Tibial artery (tissue), 4 donors: ENCODE measurements at regions not wholly inside any gene's neighbourhood (a gene's known extent, or its start where the extent isn't known, plus 50 kb on each side); places are given as distances from the start of the nearest gene placed in this dataset.

Experiments
- DNase-seq, 2 donors: peaks; one replicate each; pipeline ENCODE4 v3.0.0-alpha.2; 2019
- H3K27ac ChIP-seq, 2 donors: fragments of 200-600 bp; sonication (generic) in 1 of 2; 1 replicate in 1 of 2; 2 replicates in 1 of 2; pipeline ENCODE4 v1.5.1; 2018 to 2019; ENCODE audit warnings: mild to moderate bottlenecking in 1 of 2
- H3K27me3 ChIP-seq, 2 donors: fragments of 200-600 bp; sonication (generic) in 1 of 2; one replicate each; pipeline versions ENCODE4 v1.5.1 to v1.6.0; 2016 to 2019
- H3K36me3 ChIP-seq, 3 donors: fragments of 200-600 bp; sonication (generic) in 2 of 3; one replicate each; pipeline ENCODE4 v1.5.1; 2016 to 2019; ENCODE audit warnings: mild to moderate bottlenecking in 2 of 3
- H3K4me1 ChIP-seq, 4 donors: fragments of 200-600 bp; sonication (generic) in 2 of 4; 1 replicate in 3 of 4; 2 replicates in 1 of 4; pipeline ENCODE4 v1.5.1; 2016 to 2019
- H3K4me3 ChIP-seq, 2 donors: fragments of 200-600 bp; sonication (generic) in 1 of 2; 1 replicate in 1 of 2; 2 replicates in 1 of 2; pipeline ENCODE4 v1.5.1; 2018 to 2019; ENCODE audit warnings: mild to moderate bottlenecking in 2 of 2
- H3K9me3 ChIP-seq, 3 donors: fragments of 200-600 bp; sonication (generic) in 1 of 3; one replicate each; pipeline ENCODE4 v1.5.1; 2016 to 2019
- intact Hi-C: fragments of 100-400 bp; cut with DNase I; formaldehyde crosslinking; loops from one replicate; pipeline ENCODE4 v1.15.0; 2023; ENCODE audit warnings: low total_unique reads
- TF ChIP-seq, protein P1 (sequence below), 2 experiments: fragments of 200-600 bp in 1 of 2; fragments of 450-650 bp in 1 of 2; IDR thresholded peaks; one replicate each; pipeline ENCODE4 v1.5.1; 2017 to 2019; ENCODE audit warnings: antibody characterized with exemption in 2 of 2, mild to moderate bottlenecking in 1 of 2, moderate library complexity in 1 of 2

DNA sequence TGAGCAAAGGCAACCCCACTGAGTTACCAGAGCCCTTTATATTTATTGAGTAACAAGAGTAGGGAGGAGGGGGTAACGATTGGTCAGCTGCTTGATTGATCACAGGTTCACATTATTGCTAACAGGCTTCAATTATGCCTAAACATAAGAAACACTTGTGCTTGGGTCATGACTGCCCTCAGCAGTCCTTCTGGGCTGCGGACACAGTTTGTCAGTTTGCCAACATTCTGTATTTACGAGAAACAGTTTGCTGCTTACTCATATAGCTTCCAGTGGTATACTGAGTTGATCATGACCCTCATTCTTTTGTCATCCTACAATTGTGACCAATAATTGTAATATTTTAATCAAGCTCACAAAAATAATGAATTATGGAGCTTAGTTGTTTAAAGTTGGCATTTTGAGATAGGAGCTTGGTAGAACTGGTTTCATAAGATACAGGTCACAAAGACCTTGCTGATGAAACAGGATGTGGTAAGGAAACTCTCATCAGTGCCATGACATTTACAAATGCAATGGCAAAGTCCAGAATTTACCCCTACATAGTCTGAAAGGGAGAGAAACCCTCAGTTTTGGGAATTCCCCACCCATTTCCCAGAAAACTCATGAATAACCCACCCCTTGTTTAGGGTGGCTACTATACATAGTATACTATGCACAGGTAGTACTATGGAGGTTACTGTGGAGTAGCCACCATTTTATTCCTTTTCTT, 1421.0 kb upstream of the FLRT2 start:
- intact Hi-C loops, result no loop called here
- Histone ChIP-seq H3K36me3 (no peaks in the 10 kb centered on the region), H3K9me3 (no peaks in the 10 kb centered on the region), H3K27ac (no peak overlapping the region), H3K27me3 (no peaks in the 10 kb centered on the region), H3K4me3 (no peak overlapping the region), H3K4me1 (no peaks in the 10 kb centered on the region)
- TF ChIP-seq, protein P1, sequence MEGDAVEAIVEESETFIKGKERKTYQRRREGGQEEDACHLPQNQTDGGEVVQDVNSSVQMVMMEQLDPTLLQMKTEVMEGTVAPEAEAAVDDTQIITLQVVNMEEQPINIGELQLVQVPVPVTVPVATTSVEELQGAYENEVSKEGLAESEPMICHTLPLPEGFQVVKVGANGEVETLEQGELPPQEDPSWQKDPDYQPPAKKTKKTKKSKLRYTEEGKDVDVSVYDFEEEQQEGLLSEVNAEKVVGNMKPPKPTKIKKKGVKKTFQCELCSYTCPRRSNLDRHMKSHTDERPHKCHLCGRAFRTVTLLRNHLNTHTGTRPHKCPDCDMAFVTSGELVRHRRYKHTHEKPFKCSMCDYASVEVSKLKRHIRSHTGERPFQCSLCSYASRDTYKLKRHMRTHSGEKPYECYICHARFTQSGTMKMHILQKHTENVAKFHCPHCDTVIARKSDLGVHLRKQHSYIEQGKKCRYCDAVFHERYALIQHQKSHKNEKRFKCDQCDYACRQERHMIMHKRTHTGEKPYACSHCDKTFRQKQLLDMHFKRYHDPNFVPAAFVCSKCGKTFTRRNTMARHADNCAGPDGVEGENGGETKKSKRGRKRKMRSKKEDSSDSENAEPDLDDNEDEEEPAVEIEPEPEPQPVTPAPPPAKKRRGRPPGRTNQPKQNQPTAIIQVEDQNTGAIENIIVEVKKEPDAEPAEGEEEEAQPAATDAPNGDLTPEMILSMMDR (IDR thresholded peaks at IDR 0.05), result no peak
- no peak for DNase-seq

GRCh38 chr14:84112589-84112988, 1417.4 kb upstream of the FLRT2 start:
- Histone ChIP-seq H3K9me3 (no peaks in the 10 kb centered on the region), H3K27me3 (no peaks in the 10 kb centered on the region), H3K36me3 (no peaks in the 10 kb centered on the region), H3K4me1 (no peaks in the 10 kb centered on the region), H3K4me3 (no peak overlapping the region), H3K27ac (no peak overlapping the region)
- DNase-seq, result no peak
- intact Hi-C loops, result no loop called here
- TF ChIP-seq, protein P1 (IDR thresholded peaks at IDR 0.05), result no peak

- intact Hi-C loops, result no loop called here
- DNase-seq, result no peak
- no peak overlapping the region for H3K27ac ChIP-seq
- H3K9me3 ChIP-seq, result no peaks in the 10 kb centered on the region
- H3K4me3 ChIP-seq, result no peak overlapping the region
- H3K4me1 ChIP-seq, result no peaks in the 10 kb centered on the region
- H3K36me3 ChIP-seq, result no peaks in the 10 kb centered on the region
- no peaks in the 10 kb centered on the region for H3K27me3 ChIP-seq
- TF ChIP-seq, protein P1 (IDR thresholded peaks at IDR 0.05), result no peak
Measured at GRCh38 chr14:84125676-84126075, 1404.3 kb upstream of the FLRT2 start.

DNA sequence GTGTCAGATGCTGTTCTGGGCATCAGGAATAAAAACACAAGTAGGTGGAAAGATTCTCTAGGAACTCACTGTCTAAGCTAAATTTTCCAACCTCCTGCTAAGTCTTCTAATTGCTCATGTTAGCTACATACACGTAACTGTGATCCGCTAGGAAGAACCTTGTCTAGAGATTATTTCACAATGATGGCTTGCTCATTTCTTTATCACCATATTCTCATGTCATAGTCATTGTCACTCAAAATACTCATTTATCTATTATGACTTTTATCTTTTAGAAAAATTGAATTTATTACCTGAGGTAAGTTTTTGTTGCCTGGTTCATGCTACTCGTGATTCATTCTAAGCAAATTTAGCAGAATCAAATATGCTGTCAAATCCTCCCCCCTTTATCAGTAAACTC, 1402.4 kb upstream of the FLRT2 start:
- Histone ChIP-seq H3K27me3 (no peaks in the 10 kb centered on the region), H3K4me3 (no peak overlapping the region), H3K9me3 (no peaks in the 10 kb centered on the region), H3K36me3 (no peaks in the 10 kb centered on the region), H3K4me1 (no peaks in the 10 kb centered on the region), H3K27ac (no peak overlapping the region)
- no peak for DNase-seq
- TF ChIP-seq, protein P1 (IDR thresholded peaks at IDR 0.05), result no peak
- intact Hi-C loops, result no loop called here

DNA sequence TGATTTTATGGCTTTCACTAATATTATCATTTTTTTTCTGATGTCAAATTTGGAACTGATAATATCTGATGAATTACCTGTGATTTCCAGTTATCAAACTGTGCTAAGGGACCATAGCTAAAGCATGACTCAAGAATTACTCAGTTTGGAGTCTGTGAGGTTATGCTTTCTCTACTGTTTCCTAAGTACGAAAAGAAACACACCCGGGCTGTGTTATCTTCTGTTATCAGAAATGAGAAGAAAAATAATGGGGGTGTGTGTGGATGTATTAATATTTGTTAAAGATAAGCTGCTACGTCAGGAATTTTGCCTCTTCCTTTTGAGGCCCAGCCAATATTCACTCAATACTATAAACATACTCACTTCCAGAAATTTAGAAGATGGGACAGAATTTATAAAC, 1401.9 kb upstream of the FLRT2 start:
- Histone ChIP-seq H3K27me3 (no peaks in the 10 kb centered on the region), H3K4me1 (no peaks in the 10 kb centered on the region), H3K4me3 (no peak overlapping the region), H3K9me3 (no peaks in the 10 kb centered on the region), H3K36me3 (no peaks in the 10 kb centered on the region), H3K27ac (no peak overlapping the region)
- intact Hi-C loops, result no loop called here
- TF ChIP-seq, protein P1 (IDR thresholded peaks at IDR 0.05), result no peak
- DNase-seq, result no peak

DNA sequence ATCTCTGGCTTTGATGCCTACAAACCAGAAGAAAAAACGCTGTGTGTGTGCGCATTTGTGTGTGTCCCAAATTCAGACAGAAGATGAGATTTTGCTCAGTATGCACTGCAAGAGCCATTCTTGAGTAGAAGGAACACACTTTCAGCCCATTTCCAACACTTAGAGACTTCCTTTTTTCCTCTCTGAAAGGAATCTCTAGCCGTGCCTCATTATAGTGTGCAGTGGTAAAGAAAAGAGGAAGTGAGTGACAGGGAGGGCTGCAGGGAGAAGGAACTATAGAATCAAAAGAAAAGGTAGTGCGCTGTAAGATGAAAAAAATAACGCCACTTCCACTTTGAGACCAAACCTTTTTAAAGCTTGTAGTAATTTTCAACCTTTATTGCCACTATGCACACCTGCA, 1400.9 kb upstream of the FLRT2 start:
- no peak for DNase-seq
- H3K9me3 ChIP-seq, result no peaks in the 10 kb centered on the region
- H3K4me3 ChIP-seq, result no peak overlapping the region
- no peak overlapping the region for H3K27ac ChIP-seq
- H3K4me1 ChIP-seq, result no peaks in the 10 kb centered on the region
- H3K27me3 ChIP-seq, result no peaks in the 10 kb centered on the region
- intact Hi-C loops, result no loop called here
- TF ChIP-seq, protein P1 (IDR thresholded peaks at IDR 0.05), result no peak
- H3K36me3 ChIP-seq, result no peaks in the 10 kb centered on the region
